ENCODE measurements at regions not wholly inside any gene's neighbourhood (a gene's known extent, or its start where the extent isn't known, plus 50 kb on each side); places are given as distances from the start of the nearest gene placed in this dataset.
"Not testable (repeated sequence)": the region's sequence is repeated elsewhere in the genome, so short reads cannot be mapped to it uniquely, and the experiment has no call there.

- no peak overlapping the region for H3K4me3 ChIP-seq (ENCODE audit: low read depth, low read length)
- TF ChIP-seq, protein P1, sequence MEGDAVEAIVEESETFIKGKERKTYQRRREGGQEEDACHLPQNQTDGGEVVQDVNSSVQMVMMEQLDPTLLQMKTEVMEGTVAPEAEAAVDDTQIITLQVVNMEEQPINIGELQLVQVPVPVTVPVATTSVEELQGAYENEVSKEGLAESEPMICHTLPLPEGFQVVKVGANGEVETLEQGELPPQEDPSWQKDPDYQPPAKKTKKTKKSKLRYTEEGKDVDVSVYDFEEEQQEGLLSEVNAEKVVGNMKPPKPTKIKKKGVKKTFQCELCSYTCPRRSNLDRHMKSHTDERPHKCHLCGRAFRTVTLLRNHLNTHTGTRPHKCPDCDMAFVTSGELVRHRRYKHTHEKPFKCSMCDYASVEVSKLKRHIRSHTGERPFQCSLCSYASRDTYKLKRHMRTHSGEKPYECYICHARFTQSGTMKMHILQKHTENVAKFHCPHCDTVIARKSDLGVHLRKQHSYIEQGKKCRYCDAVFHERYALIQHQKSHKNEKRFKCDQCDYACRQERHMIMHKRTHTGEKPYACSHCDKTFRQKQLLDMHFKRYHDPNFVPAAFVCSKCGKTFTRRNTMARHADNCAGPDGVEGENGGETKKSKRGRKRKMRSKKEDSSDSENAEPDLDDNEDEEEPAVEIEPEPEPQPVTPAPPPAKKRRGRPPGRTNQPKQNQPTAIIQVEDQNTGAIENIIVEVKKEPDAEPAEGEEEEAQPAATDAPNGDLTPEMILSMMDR (IDR thresholded peaks at IDR 0.05; ENCODE audit: insufficient read depth, low read depth, low read length) = no peak
- no peaks in the 10 kb centered on the region for H3K36me3 ChIP-seq (ENCODE audit: control insufficient read depth, insufficient read depth, low read length)
- POLR2A ChIA-PET = no interaction called here
- H3K27me3 ChIP-seq (ENCODE audit: control insufficient read depth, insufficient read depth, low read length) = no peaks in the 10 kb centered on the region
- CTCF ChIA-PET = no interaction called here
- DNase-seq (ENCODE audit: low read depth) = no peak
Measured at GRCh38 chr4:162836773-162837172, 329.9 kb downstream of the NAF1 start.

- CTCF ChIA-PET; H3K4me3 ChIP-seq (ENCODE audit: low read depth, low read length); H3K27me3 ChIP-seq (ENCODE audit: control insufficient read depth, insufficient read depth, low read length); H3K36me3 ChIP-seq (ENCODE audit: control insufficient read depth, insufficient read depth, low read length); POLR2A ChIA-PET; DNase-seq (ENCODE audit: low read depth): not testable (repeated sequence)
Measured at GRCh38 chr4:162836258-162836657, 330.4 kb downstream of the NAF1 start.

DNA sequence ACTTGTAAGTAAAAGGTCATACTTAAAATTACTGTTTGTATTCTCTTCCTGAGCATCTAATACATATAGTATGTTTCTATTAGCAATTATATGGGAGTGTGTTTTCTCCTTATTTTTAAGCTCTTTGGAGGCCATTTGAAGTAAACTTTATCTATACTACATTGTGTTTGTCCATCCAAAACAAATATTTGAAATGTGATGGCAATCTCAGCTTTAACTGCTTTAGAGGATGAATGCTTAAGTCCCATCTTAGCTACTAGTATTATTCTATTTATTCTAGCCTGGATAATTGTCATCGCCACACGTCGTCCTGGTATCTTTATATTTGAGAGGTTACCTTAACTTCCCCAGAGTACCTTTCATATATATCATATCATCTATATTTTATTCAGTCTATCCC, 335.8 kb downstream of the NAF1 start:
- TF ChIP-seq, protein P1 (IDR thresholded peaks at IDR 0.05; ENCODE audit: insufficient read depth, low read depth, low read length) = no peak
- H3K36me3 ChIP-seq (ENCODE audit: control insufficient read depth, insufficient read depth, low read length) = no peaks in the 10 kb centered on the region
- ChIA-PET CTCF (no interaction called here), POLR2A (no interaction called here)
- H3K27me3 ChIP-seq (ENCODE audit: control insufficient read depth, insufficient read depth, low read length) = no peaks in the 10 kb centered on the region
- no peak overlapping the region for H3K4me3 ChIP-seq (ENCODE audit: low read depth, low read length)
- no peak for DNase-seq (ENCODE audit: low read depth)

GRCh38 chr4:162817374-162817773, 349.3 kb downstream of the NAF1 start:
- DNase-seq (ENCODE audit: low read depth); H3K36me3 ChIP-seq (ENCODE audit: control insufficient read depth, insufficient read depth, low read length); CTCF ChIA-PET; H3K27me3 ChIP-seq (ENCODE audit: control insufficient read depth, insufficient read depth, low read length); POLR2A ChIA-PET; H3K4me3 ChIP-seq (ENCODE audit: low read depth, low read length): not testable (repeated sequence)

DNA sequence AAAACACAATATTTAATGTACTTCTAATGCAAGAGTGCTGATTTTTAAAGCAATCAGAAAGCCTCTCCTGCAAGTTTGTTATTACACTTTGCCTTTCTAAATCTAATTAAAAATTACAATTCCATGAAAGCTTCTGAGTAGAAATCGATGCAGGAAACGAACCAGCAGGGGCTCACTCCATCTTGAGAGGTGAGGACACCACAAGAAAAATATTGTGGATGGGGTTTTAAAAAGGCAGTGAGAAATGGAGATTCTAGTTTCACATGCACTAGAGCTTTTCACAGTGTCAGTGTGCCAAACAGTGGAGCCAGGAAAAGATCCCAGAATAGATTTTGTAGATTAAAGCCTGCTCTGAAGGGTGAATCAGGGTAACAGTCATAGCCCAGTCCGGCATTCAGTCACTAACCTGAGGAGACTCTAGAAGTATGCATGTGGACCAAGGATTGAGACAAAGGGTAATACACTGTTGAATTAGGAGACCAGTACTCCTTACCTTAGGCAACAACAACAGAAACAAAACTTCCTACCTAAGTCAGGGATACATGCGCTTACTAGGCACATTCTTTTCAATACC, 362.3 kb downstream of the NAF1 start:
- TF ChIP-seq, protein P1 (IDR thresholded peaks at IDR 0.05; ENCODE audit: insufficient read depth, low read depth, low read length) = no peak
- no peak for DNase-seq (ENCODE audit: low read depth)
- H3K27me3 ChIP-seq (ENCODE audit: control insufficient read depth, insufficient read depth, low read length) = no peaks in the 10 kb centered on the region
- no peaks in the 10 kb centered on the region for H3K36me3 ChIP-seq (ENCODE audit: control insufficient read depth, insufficient read depth, low read length)
- H3K4me3 ChIP-seq (ENCODE audit: low read depth, low read length) = no peak overlapping the region
- ChIA-PET POLR2A (no interaction called here), CTCF (no interaction called here)

DNA sequence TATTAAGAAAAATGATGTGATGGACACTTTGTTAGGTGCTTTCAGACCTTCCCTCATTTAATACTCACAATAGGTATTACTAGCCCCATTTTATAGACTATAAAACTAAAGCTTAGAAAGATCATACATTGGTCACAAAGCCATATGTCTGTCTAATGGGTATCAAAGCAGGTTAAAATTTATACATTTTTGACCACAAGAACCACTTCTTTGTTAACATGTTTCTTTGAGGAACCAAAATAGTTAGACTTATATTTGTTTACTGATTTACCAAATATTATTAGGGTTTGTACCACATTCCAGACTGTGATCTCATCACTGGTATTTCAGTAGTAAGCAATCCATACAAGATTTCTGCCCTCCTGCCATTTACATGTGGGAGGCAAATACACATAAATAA, 363.3 kb downstream of the NAF1 start:
- TF ChIP-seq, protein P1 (IDR thresholded peaks at IDR 0.05; ENCODE audit: insufficient read depth, low read depth, low read length) = no peak
- no peak overlapping the region for H3K4me3 ChIP-seq (ENCODE audit: low read depth, low read length)
- ChIA-PET CTCF (no interaction called here), POLR2A (no interaction called here)
- H3K36me3 ChIP-seq (ENCODE audit: control insufficient read depth, insufficient read depth, low read length) = no peaks in the 10 kb centered on the region
- no peak for DNase-seq (ENCODE audit: low read depth)
- H3K27me3 ChIP-seq (ENCODE audit: control insufficient read depth, insufficient read depth, low read length) = no peaks in the 10 kb centered on the region

Measured in BJ (cell line).